ENCODE measurements at regions not wholly inside any gene's neighbourhood (a gene's known extent, or its start where the extent isn't known, plus 50 kb on each side); places are given as distances from the start of the nearest gene placed in this dataset.

DNA sequence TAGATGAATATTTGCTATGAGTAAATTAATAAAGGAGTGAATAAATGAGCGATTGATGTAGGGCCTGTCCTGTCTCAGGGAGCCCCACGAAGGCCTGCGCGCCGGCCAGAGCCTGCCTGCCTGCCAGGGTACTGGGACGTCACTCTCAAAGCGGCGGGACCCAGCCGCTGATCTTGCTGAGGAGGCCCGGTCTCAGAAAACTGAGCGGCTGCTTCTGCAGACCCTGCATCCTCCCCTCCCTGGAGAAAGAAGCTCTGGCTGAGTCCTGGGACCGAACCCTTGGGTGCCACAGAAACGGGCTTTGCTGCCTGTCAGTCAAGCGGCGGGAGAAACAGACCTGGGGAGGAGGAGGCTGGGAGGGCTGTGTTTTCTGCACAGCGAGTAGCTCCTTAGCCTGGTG lies 91.6 kb upstream of the B3GAT1 start:
- TF ChIP-seq, protein P1, sequence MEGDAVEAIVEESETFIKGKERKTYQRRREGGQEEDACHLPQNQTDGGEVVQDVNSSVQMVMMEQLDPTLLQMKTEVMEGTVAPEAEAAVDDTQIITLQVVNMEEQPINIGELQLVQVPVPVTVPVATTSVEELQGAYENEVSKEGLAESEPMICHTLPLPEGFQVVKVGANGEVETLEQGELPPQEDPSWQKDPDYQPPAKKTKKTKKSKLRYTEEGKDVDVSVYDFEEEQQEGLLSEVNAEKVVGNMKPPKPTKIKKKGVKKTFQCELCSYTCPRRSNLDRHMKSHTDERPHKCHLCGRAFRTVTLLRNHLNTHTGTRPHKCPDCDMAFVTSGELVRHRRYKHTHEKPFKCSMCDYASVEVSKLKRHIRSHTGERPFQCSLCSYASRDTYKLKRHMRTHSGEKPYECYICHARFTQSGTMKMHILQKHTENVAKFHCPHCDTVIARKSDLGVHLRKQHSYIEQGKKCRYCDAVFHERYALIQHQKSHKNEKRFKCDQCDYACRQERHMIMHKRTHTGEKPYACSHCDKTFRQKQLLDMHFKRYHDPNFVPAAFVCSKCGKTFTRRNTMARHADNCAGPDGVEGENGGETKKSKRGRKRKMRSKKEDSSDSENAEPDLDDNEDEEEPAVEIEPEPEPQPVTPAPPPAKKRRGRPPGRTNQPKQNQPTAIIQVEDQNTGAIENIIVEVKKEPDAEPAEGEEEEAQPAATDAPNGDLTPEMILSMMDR (IDR thresholded peaks at IDR 0.05) = no peak
- TF ChIP-seq FOXJ3 (CRISPR knock-in tag; IDR thresholded peaks at IDR 0.05; ENCODE audit: borderline replicate concordance) (no peak), GABPB1 (CRISPR knock-in tag; IDR thresholded peaks at IDR 0.05) (no peak)
- TF ChIP-seq, protein P2, sequence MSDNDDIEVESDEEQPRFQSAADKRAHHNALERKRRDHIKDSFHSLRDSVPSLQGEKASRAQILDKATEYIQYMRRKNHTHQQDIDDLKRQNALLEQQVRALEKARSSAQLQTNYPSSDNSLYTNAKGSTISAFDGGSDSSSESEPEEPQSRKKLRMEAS (CRISPR knock-in tag; IDR thresholded peaks at IDR 0.05) = no peak

Measured in WTC11 (cell line).